Hematopoietic multipotent progenitor cell treated with erythropoietin and hydrocortisone succinate and interleukin-3 and kit ligand, for 4 days (in vitro differentiated cells): ENCODE measurements at regions not wholly inside any gene's neighbourhood (a gene's known extent, or its start where the extent isn't known, plus 50 kb on each side); places are given as distances from the start of the nearest gene placed in this dataset.
A peak's percentile ranks its signal among the peaks of the same experiment; 100 is the strongest.
"Not testable (repeated sequence)": the region's sequence is repeated elsewhere in the genome, so short reads cannot be mapped to it uniquely, and the experiment has no call there.

Experiments used
- DNase-seq: peaks from one replicate; pipeline ENCODE4 v3.0.0-alpha.2; 2015

DNA sequence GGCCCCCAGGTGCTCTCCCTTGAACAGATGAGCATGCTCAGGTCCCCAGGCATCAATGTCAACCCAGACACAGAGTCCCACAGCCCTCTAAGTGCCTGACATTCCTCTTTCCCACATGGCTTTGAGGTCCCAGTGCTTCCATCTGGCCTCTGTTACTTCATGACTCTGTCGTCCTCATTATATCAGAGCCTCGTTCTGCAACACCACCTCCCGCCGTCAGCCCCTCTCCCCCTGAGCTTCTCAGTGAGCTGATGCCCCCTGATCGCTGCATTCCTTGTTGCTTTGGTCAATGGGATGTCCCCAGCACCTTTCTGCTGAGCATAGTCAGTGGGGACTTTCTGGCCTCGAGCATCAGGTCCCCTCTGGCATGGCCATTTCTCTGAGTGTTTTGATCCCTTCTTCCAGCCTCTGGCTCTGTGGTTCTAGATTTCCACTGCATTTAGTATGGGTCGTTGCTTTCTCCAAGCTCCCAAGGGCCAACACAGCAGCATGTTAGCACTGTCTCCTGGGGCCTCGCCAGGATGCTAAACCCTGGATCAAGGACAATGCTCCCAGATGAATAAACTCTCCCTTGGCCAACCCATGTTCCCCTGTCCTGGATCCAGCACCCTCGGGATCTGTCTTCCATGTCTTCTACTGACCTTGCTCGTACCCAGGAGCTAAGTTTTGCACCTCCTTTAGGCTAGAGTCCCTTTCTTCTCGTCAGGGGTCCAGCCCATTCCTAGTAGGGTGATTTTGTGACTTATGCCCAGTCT, 143.2 kb upstream of the TWIST2 start:
- no peak for DNase-seq

DNA sequence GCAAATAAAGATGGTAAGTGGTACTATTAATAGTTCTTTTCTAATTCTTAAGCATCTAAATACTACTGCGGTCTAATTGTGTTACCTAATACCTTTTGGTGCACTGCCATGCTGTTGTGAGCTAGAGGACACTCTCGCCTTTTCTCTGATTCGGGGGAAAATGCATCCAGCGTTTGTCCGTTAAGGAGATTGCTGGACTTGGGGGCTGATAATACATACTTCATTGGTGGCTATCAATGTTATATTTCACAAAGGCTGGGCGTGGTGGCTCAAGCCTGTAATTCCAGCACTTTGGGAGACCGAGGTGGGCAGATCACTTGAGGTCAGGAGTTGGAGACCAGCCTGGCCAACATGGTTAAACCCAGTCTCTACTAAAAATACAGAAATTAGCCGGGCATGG, 141.7 kb upstream of the TWIST2 start:
- DNase-seq: no peak

DNA sequence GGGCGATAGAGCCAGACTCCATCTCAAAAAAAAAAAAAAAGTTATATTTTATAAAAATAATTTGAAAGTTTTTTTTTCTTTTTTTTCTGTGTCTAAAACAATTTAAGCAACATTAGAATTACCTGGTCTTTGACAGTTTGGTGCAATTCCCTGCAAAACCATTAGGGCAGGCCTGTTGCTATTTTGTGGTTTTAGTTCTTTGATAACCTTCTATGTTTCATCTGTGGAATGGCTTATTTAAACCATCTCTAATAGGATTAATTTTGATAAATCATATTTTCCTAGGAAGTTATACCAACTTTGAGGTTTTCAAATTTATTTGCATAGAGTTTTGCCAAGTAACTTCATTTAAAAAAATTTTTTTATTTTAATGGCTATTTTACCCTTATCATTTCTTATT, 141.2 kb upstream of the TWIST2 start:
- peak; percentile 14 for DNase-seq

DNA sequence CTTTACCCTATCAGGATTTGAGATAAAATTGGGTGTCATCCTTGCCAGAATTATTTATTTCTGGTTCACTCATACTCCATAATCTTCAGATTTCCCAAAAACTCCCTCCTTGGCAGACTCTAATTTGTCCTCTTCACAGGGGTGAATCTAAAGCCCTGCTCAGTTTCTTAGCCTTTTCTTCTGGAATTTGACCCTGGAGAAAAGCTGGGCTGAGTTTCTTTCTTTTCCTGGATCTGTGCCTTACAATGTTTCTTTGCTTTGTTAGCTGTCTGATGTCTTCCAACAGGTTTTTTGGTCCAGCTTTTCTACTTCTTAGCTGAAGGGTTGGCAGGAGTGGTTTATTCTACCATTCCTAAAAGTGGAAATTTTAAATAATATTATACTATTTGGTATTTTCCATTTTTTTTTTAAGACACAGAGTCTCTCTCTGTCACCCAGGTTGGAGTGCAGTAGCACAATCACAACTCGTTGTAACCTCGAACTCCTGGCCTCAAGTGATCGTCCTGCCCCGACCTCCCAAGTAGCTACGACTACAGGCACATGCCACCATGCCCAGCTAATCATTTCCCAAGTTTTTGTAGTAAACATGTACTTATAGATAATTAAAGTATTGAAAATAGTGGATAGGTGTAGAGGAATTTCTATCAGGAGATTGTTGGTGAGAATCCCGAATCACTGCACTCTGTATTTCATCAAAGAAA, 138.4 kb upstream of the TWIST2 start:
- no peak for DNase-seq

DNA sequence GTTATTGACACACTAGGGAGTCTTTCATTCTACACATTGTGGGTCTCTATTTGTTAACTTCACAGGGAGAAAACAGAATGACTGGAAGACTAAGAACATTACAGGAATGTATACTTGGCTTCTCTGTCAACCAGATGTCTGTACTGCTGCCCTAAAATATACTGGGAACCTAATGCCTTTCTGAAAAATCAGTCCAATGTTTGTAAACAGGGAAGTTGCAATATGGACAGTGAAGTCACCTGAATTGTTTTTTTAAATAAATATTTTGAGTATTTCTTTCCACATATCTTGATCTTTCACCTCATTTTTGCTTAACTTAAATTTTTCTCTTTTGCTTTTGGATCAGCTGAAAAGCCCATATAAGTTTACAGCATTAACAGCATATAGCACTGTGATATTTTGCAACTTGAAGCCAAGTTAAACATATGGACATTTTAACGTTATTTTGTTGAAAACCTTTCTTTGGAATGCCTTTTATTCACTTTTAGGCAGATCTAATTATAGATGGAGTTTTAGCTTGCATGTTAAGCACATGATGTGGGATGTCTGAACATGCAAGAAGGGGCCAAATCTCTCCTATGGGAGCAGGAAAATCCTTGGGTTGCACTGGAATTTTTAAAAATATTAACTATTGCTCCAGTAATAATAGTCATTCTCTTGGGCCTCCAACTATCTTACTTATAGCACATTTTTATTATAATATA, 137.7 kb upstream of the TWIST2 start:
- DNase-seq: no peak

DNA sequence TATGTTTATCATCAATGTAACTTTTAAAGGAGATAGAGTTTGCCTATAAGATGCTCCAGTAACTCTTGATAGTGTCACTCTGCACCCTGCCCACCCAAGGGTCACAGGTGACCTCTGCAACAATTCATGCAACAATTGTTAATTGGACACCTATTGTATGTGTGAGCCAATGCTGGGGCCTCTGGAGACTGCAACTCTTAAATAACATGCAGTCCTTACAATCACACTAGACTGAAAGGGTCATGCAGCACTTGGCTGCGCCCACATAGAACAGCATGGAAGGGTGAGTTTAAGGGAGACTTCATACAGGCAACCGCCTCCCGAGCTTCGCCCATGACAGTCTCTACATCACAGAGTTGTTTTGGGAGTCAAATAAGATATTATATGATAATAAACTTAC, 137.1 kb upstream of the TWIST2 start:
- DNase-seq: no peak

DNA sequence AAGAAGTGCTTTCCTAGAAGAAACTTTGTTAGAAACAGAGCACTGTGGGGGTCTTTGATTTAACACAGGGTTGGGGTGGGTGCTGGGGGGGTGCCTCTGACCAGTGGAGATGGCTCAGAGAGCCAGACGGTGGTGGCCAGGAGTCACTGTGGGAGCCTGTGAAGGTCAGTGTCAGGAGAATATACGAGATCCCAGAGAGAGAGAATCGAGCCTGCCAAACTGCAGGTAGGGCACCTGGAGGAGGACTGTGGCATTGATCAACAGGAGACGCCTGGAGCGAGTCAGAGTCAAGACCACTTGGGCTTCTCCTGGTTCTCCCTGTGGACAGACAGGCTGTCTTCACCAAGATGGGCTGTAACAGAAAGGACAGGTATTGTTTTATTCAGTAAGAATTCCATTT, 136.5 kb upstream of the TWIST2 start:
- DNase-seq: no peak

DNA sequence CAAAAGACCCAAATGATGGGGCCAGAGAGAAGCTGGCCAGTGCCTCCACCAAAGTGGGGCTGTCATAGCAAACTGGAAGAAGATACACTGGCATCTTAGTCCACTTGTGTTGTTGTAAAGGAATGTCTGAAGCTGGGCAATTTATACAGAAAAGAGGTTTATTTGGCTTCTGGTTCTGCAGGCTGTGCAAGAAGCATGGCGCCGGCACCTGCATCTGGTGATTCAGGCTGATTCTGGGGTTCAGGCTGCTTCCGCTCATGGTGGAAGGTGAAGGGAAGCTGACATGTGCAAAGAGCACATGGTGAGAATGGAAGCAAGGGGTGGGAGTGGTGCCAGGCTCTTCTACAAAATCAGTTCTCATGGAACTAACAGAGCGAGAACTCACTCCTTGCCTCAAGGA, 135.9 kb upstream of the TWIST2 start:
- DNase-seq: no peak

DNA sequence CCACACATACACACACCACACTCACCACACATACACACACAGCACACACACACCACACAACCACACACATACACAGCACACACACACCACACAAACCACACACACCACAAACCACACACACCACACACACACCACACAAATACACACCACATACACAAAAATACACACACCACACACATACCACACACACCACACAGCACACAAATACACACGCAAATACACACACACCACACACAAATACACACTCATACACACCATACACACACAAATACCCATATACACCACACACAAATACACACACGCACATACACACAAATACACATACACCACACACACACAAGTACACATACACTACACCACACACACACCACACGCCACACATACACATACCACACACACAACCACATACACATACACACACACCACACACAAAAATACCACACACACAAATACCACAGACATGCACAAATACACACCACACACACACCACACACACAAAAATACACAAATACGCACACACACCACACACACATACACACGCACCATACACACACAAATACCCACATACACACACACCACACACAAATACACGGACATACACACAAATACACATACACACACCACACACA, 134.6 kb upstream of the TWIST2 start:
- DNase-seq: no peak

DNA sequence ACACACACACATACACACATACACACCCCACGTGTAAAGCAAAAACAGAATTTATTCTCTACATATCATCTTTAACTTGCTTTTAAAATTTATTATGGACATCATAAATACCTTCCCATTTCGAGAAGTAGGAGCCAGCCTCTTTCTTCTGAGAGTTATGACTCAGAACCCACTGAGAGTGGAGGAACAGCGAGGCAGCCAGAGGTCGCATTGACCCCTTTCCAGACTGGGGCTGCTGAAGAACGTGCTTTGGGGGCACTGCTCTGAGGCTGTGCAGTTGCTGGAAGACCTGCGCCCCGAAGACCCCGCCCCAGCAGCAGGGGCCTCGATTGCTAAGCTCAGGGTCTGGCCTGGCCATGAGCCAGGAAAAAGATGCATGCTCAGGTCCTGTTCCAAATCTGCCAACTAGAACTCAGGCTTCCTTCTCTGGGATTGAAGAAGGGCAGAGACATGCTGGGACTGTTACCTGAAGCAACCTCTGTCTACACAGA, 133.8 kb upstream of the TWIST2 start:
- DNase-seq: no peak

DNA sequence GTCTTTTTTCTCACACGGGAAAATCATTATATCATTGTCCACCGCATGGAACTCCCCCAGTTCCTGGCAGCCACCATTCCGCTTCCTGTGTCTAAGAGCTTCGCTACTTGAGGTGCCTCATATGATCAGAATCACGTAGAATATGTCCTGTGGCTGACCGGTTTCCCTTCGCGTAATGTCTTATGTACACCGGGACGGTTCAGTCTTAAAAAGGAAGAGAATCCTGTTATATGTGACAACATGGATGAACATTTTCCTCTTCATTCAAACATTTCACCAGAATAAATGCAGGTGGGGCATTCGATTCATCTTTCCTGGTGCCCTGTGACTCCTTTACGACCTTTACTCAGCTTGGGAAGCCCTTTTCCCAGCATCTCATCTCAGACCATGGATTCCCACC, 131.7 kb upstream of the TWIST2 start:
- DNase-seq: no peak

DNA sequence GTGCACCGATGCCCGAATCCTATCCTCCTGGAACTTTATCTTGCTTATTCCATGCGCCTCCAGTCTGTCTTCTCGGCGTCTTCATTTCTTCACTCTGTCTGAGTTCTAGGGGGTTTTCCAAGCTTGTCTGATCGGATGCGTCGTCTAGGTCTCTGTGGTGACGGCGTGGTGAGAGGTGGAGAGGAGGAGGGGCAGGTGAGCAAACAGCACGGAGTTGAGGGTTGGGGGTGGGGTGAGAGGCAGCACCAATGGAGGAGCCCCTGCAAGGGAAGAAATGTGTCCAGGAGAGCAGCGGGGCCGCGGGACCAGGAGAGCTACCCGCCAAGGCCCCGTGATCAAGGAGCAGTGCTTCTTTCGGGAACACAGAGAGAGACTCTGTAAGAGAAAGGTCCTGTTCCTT, 131.3 kb upstream of the TWIST2 start:
- DNase-seq: no peak

DNA sequence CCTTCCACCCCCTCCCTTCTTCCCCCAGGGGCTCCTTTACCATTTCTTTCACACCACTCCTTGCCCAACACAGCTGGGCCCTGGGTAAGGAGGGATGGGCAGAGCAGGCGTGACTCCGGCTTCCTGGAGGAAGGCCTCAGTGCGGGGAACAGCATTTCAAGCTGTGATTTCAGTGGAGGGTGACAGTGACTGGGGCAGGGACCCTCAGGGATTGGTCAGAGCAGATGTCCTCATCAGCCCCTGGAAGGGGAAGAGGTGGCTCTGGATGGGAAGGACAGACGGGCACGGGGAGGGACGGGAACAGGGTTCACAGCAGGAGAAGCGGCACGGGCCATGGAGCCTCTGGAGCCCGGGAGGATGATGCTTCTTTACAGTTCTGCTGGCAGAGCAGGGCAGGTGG, 130.8 kb upstream of the TWIST2 start:
- DNase-seq: no peak

DNA sequence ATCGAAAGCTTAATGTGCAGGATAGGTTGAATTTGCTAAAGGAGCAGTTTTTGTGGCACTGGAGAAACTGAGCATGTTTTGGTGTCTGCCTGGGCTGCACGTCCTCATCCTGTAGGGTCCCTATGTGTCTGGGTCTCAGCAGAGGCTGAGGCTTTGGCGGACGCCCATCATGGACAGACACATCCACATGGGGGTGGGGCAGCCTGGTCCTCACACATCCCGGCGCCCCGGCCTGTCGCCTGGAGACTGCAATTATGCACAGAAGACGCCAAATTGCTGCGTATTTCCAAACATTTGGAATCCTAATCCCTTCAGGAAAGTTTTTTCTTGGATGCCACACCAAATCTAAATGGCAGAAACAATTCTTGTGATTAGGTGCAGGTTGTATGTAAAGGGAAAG, 128.2 kb upstream of the TWIST2 start:
- DNase-seq: no peak

DNA sequence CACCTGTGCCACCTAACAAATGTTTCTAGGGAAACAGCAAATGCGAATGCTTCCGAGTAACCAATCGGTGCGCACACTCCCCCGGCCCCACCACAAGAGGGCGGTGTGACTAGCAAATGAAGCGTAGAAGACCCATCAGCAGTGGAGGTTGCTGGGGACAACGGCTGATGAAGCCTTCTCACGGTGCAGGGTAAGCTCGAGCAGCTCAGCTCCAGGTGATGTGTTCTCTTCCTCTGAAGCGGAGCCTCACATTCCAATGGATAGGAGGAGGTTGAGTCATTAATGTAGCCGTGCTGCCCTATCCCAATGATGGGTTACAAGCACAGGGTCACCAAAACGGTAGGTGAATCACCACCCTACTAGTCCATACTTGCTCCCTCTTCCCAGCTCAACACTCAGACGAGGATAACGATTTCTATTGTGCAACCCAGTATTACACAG, 127.6 kb upstream of the TWIST2 start:
- DNase-seq: peak; percentile 76

DNA sequence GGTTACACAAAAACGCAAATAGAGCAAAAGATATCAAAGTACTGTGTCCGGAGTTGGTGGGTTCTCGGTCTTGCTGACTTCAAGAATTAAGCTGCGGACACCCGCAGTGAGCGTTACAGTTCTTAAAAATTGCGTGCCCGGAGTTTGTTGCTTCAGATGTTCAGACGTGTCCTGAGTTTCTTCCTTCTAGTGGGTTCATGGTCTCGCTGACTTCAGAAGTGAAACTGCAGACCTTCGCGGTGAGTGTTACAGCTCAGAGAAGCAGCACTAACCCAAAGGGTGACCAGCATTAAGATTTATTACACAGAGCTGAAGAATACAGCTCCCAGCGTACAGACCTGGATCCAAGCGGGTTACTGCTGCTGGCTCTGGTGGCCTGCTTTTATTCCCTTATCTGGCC, 125.7 kb upstream of the TWIST2 start:
- DNase-seq: no peak

DNA sequence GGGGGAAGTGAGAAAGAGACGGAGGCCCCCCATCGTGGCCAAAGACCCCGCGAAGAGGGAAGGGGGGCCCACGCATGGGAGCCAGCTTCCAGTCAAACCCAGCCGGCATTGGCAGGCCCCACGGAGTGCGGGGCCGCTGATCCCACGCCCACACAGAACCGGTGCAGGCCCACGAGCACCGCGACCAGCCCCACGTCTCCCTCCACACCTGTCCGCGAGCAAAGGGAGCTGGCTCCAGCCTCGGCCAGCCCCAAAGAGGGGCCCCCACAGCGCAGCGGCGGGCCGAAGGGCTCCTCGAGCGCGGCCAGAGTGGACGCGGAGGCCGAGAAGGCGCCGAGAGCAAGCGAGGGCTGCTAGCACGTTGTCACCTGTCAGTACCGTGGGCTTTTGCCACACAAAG, 125.0 kb upstream of the TWIST2 start:
- DNase-seq: no peak

DNA sequence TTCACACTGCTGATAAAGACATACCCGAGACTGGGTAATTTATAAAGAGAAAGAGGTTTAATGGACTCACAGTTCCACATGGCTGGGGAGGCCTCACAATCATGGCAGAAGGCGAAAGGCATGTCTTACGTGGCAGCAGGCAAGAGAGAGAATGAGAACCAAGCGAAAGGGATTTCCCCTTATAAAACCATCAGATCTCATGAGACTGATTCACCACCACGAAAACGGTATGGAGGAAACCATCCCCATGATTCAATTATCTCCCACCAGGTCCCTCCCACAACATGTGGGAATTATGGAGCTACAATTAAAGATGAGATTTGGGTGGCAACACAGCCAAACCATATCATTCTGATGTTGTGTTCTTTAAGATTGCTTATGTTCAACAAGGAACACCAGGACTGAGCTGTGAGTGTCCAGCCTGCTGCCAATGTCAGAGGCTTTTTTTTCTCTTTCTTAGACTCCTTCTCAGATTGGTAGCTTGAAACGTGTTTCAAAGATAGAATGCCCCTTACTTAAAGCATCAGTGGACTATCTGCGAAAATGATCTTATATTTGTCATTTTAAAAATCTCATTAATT, 124.1 kb upstream of the TWIST2 start:
- not testable (repeated sequence) for DNase-seq

DNA sequence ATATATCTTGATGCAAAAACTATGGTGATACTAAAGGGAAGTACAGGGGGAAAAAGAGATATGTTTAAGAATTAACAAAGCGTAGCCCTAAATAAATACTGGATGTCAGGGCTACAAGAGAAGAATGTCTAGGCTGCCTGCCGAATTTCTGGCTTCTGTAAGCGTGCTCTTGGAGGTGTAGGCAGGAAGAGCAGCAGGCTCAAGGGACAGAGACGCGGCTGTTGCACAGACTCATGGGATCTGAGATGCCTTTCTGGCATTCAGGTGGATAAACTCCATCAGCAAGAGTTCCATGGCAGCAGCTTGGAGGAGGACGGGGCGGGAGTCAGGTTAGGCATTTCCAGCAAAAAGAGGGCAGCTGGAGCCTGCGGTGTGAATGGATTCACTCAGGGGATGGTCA, 123.2 kb upstream of the TWIST2 start:
- DNase-seq: no peak

DNA sequence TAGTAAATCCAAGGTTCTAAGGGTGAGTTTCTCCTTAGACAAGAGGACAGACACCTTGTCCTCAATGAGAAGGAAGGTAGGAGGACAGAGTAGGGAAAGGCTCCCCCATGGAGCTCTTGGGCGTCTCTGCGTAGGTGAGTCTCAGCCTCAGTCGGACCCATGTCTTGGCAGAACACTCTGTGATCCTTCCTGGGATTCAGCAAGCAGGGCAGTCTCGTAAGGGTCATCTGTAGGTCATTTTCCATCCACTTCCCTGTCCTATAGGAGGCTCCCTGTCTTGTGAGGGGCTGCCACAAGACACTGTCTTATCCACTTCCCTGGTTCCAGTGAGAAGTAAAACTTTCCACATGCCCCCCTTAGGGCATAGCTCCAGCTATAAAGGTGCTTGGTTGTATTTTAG, 122.6 kb upstream of the TWIST2 start:
- no peak for DNase-seq

DNA sequence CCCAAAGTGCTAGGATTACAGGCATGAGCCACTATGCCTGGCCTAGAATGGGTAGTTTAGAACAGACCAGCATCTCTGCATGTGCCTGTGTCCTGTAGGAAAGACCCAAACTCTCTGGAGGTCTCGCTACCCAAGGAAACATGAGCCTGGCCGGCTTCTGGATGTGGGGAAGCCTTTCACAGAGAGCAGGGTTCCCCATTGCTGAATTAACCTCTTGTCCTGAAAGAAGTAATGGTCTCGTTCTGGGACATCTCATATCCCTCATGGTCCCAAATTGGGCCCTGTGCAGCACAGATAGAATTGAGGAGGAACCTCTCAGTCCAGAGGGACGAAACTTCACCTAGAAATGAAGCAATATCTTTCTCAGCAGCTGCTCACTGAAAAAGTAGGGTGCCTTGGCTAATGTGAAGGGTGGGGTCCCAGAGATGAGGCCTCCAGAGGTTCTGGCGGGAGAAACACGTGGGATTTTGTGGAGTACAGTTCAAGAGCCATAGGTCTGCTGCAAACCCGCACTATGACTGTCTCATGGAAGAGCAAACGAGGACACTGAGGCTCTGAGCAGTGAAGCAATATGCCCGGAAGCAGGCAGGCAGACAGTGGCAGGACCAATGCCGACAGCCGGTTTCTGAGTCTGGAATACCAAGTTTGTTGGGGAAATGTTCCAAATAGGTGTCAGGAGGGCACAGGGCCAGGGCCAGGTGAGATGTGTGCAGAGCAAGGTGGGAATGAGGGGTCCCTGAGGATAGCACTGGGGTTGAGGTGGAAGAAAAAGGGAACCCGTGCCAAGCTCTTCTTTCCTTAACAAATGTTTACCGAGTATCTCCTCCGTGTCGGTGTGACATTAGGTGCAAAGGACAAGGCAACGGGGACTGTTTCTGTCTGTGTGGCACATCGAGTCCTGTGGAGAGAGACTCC, 121.0 kb upstream of the TWIST2 start:
- no peak for DNase-seq
